ENCODE measurements at regions not wholly inside any gene's neighbourhood (a gene's known extent, or its start where the extent isn't known, plus 50 kb on each side); places are given as distances from the start of the nearest gene placed in this dataset.
"Not testable (repeated sequence)": the region's sequence is repeated elsewhere in the genome, so short reads cannot be mapped to it uniquely, and the experiment has no call there.

- DNase-seq = no peak
Measured at GRCh38 chr20:53872081-53872541, 198.3 kb downstream of the BCAS1 start.

- DNase-seq = no peak
Measured at GRCh38 chr20:53871541-53871940, 198.9 kb downstream of the BCAS1 start.

DNA sequence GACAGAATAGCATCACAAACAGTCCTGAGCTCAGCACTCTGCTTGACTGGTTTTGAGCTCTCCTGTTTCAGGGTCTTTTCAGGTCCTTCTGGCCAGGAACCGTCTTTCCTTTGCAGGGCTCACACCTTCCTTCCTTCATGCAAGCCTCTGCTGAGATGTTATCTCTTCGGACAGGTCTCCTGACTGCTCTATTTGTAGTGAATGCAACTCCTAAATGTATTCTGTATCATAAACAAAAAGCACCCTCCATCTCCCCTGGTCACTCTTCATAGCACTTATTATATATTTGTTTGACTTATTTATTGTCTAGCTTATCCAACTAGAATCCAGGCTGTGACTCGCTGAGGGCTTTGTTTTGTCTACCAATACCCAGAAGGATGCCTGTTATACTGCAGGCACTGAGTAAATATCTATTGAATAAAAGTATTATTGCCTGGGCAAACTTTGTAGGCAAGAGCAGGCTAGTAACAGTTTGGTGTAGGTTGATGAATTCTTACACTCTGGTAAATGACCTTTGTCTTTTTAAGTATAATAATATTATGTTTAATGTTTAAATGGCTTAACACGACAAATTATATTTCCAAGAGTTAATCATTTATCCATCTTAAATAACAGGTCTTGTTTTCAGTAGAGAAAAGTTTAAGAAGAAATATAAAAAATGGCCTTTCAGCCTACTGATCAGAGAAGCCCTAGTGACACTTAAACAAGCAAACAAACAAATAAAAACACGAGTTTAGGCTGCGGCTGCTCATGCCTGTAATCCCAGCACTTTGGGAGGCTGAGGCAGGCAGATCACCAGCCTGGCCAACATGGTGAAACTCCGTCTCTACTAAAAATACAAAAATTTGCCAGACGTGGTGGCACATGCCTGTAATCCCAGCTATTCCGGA lies 199.7 kb downstream of the BCAS1 start:
- DNase-seq = no peak

GRCh38 chr20:53869466-53870258 lies 200.7 kb downstream of the BCAS1 start:
- DNase-seq = peak; percentile 62 to 66

GRCh38 chr20:53867741-53868351 lies 202.5 kb downstream of the BCAS1 start:
- DNase-seq = no peak

GRCh38 chr20:53866794-53867740 lies 203.3 kb downstream of the BCAS1 start:
- no peak for DNase-seq

GRCh38 chr20:53865901-53866793 lies 204.2 kb downstream of the BCAS1 start:
- no peak for DNase-seq

GRCh38 chr20:53864765-53865683 lies 205.4 kb downstream of the BCAS1 start:
- DNase-seq = not testable (repeated sequence)

- DNase-seq = not testable (repeated sequence)
Measured at GRCh38 chr20:53863923-53864641, 206.3 kb downstream of the BCAS1 start.

GRCh38 chr20:53863535-53863922 lies 206.9 kb downstream of the BCAS1 start:
- DNase-seq = not testable (repeated sequence)

DNA sequence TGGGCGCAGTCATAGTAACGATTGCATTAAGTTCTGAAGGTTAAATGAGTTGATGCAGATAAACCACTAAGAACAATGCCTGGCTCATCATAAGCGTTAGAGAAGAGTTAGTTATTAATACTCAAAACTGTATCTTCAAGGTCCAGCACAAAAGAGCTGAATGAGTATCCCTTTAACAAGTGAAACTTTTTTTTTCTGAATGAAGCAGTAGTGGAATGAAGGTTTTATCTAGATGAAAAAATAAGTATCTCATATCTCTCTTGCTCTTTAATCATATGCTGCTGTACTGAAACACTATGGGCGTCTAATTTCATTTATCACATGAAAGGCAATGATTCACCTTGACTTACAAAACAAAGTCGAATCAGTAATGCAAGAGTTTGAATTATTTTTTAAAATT lies 207.4 kb downstream of the BCAS1 start:
- DNase-seq = not testable (repeated sequence)

DNA sequence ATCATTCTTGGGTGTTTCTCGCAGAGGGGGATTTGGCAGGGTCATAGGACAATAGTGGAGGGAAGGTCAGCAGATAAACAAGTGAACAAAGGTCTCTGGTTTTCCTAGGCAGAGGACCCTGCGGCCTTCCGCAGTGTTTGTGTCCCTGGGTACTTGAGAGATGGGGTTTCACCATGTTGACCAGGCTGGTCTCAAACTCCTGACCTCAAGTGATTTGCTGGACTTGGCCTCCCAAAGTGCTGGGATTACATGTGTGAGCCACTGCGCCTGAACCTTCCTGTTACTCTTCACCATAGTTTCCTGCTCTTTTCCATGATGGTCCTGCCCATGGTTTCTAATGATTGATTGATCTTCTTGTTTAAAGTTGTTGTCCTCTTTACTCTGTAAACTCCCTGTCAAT lies 207.9 kb downstream of the BCAS1 start:
- DNase-seq = not testable (repeated sequence)

DNA sequence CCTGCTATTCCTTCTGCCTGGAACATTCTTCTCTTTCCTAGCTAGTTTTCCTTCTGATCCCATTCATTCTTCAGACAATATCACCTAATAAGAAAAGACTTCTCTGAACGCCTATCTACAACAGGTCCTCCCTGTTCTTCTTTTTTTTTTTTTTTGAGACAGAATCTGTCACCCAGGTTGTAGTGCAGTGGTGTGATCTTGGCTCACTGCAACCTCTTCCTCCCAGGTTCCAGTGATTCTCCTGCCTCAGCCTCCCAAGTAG lies 208.3 kb downstream of the BCAS1 start:
- DNase-seq = not testable (repeated sequence)

DNA sequence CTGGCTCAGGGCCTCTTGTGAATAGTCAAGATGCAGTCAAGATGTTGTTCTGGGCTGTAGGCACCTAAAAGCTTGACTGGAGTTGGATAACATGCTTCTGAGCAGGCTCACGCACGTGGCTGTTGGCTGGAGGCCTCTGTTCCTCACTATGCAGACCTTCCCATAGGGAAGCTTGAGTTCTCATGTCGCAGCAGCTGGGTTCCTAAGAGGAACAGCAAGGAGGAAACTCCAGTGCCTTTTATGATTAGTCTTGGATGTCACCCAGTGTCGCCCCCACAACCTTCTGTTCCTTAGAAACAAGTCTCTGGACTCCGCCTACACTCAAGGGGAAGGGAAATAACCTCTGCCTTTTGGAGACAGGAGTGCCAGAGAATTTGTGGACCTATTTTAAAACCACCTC lies 210.7 kb downstream of the BCAS1 start:
- no peak for DNase-seq

DNA sequence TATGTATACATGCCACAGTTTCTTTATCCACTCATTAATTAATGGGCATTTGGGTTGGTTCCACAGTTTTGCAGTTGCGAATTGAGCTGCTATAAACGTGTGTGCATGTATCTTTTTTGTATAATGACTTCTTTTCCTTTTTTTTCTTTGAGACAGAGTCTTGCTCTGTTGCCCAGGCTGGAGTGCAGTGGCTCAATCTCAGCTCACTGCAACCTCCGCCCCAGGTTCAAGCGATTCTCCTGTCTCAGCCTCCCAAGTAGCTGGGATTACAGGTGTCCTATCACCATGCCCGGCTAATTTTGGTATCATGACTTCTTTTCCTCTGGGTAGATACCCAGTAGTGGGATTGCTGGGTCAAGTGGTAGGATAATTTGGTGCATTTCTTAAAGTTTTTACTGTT lies 211.4 kb downstream of the BCAS1 start:
- not testable (repeated sequence) for DNase-seq

GRCh38 chr20:53858516-53858915 lies 211.9 kb downstream of the BCAS1 start:
- DNase-seq = not testable (repeated sequence)

DNA sequence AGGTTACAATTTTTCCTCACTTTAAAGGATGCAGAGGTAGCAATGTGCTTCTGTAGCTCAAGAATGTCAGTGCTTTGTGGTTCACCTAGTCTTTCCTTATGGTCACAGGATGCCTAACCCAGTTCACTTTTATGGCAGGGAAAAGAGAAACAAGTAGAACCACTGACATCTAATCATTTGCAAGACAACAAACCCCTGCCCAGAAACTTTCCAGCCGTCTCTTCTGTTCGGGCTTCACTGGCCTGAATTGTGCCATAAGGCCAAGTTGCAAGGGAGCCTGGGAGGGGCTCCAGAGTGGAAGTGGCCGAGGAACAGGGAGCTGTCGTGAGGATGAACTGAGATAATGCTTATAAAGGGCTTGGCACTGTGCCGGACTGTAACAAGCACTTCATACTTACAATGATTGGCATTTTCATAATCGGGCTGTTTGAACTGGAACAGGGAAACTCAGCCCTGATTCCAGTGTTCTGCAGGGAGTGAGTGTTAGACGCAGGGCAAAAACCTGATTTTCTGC lies 212.6 kb downstream of the BCAS1 start:
- DNase-seq = no peak

GRCh38 chr20:53856300-53857295 lies 213.8 kb downstream of the BCAS1 start:
- no peak for DNase-seq

All from activated CD4-positive, alpha-beta T cell treated with anti-CD3 and anti-CD28 coated beads, Interleukin-2, amount 50 U/mL, for 4 hours (primary cell).